ENCODE measurements at regions not wholly inside any gene's neighbourhood (a gene's known extent, or its start where the extent isn't known, plus 50 kb on each side); places are given as distances from the start of the nearest gene placed in this dataset.
"Not testable (repeated sequence)": the region's sequence is repeated elsewhere in the genome, so short reads cannot be mapped to it uniquely, and the experiment has no call there.

DNA sequence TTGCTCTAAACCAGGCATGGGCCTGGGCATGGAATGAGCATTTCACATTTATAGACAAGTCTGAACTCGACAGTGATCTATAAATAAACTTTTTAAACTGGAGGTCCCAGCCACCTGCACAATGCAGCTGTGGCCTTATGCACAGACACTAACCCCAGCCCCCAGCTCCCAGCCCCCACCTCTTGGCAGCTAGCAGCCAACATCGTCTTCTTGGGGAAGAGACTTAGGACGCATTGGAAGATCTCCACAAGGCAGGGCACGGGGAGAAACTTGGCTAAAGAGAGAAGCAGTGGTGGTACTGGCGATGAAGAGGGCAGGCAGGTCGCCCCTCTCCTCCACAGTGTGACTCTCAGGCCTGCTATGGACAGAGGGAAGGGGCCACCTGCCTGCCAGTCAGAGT, 213.2 kb downstream of the ANAPC1 start:
- intact Hi-C loops (cut with micrococcal nuclease) (no loop called here), dilution Hi-C loops (cut with MboI; ENCODE audit: extremely low pct_ligation_motif_present, low sequenced_read_pairs) (no loop called here)
- CTCF ChIA-PET = interaction anchor here (0.9 to 1.5 kb wide), 2 partner anchors 14 to 28 kb away, joined by 4 to 6 read pairs; no protein-coding TSS in a partner anchor

DNA sequence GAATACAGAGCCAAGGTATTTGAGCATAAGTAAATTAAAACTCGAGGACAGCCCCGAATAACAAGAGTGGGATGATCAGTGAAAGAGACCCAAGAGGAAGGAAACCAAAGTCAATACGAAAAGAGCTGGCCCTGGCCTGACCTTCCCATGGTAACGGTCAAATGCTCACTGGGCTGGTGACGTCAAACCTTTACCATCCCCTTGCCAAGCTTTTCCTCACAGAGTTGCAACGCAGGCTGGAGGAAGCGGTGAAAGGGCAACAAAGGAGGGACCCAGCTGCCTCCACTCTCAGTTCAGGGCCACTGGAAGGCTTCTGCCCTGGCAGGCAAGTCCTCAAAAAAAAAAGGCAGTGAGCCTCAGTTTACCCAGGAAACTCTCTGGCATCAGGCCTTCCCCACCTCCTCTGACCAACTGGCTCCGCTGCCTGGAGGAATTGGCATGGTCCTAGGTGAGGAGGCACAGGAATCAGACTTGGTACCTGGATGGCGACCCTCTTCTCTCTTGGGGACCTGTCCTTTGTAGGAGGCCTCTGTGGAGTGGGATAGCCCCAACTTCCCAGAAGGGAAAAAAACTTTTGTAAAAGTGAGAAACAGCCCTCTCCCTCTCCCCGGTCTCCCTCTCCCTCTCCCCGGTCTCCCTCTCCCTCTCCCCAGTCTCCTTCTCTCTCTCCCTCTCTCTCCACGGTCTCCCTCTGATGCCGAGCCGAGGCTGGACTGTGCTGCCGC, 212.4 kb downstream of the ANAPC1 start:
- Histone ChIP-seq H3K79me2 (ENCODE audit: control insufficient read depth, insufficient read depth, low read length) (no peaks in the 10 kb centered on the region), H3K4me1 (ENCODE audit: control insufficient read depth, extremely low read depth, insufficient read depth, low read length) (peaks cover 3% of the 10 kb centered on the region), H4K20me1 (replicated peaks; ENCODE audit: control insufficient read depth, extremely low read depth, insufficient read depth, low read length) (no peaks in the 10 kb centered on the region), H2AFZ (ENCODE audit: low read depth, low read length) (no peak overlapping the region), H3K4me2 (ENCODE audit: insufficient read depth, low read length) (no peak overlapping the region), H3K9me1 (replicated peaks; ENCODE audit: control insufficient read depth, extremely low read depth, insufficient read depth, low read length) (no peaks in the 10 kb centered on the region), H3K9me3 (replicated peaks; ENCODE audit: control insufficient read depth, insufficient read depth, low read length) (no peaks in the 10 kb centered on the region), H3K27ac (ENCODE audit: insufficient read depth, low read depth, low read length) (no peak overlapping the region), H3K36me3 (ENCODE audit: control insufficient read depth in 2 of 2, extremely low read depth in 1 of 2, insufficient read depth in 2 of 2, low read length in 2 of 2) (no peaks in the 10 kb centered on the region), H3K9ac (replicated peaks; ENCODE audit: extremely low read depth, insufficient read depth, low read length) (no peak overlapping the region), H3K27me3 (ENCODE audit: control insufficient read depth in 2 of 2, insufficient read depth in 2 of 2, low read length in 2 of 2) (peaks cover 3 to 6% of the 10 kb centered on the region in 2 experiments), H3K4me3 (replicated peaks in 1 of 3; ENCODE audit: insufficient read depth in 1 of 3, low read depth in 1 of 3, low read length in 3 of 3) (no peak overlapping the region)
- FAIRE-seq = no peak
- POLR2A ChIA-PET = no interaction called here
- dilution Hi-C loops (cut with MboI; ENCODE audit: extremely low pct_ligation_motif_present, low sequenced_read_pairs) = no loop called here
- peak; percentile 68 for DNase-seq (ENCODE audit: low read depth, low spot score)
- CTCF ChIA-PET = interaction anchor here (0.9 to 1.5 kb wide), 2 partner anchors 13 to 27 kb away, joined by 4 to 6 read pairs; no protein-coding TSS in a partner anchor
- intact Hi-C loops (cut with micrococcal nuclease) = no loop called here
- BruUV-seq (replicated peaks) = no TSS peak
- no peak for TF ChIP-seq GATA2 (IDR thresholded peaks at IDR 0.05; ENCODE audit: insufficient read depth, insufficient read length, low read depth, low read length)
- TF ChIP-seq, protein P1, sequence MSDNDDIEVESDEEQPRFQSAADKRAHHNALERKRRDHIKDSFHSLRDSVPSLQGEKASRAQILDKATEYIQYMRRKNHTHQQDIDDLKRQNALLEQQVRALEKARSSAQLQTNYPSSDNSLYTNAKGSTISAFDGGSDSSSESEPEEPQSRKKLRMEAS (IDR thresholded peaks at IDR 0.05; ENCODE audit: insufficient read depth, insufficient read length) = no peak
- TF ChIP-seq FOS (IDR thresholded peaks at IDR 0.05; ENCODE audit: borderline replicate concordance, insufficient read depth, low read length) = no peak
- TF ChIP-seq POLR2A (IDR thresholded peaks at IDR 0.05; ENCODE audit: low read depth, low read length) = no peak
- no peak for TF ChIP-seq MYC (IDR thresholded peaks at IDR 0.05; ENCODE audit: low read depth, low read length)
- no peak for TF ChIP-seq EZH2 (IDR thresholded peaks at IDR 0.05; ENCODE audit: borderline replicate concordance, low read depth, low read length, severe bottlenecking)
- no peak for TF ChIP-seq JUN (IDR thresholded peaks at IDR 0.05; ENCODE audit: borderline replicate concordance, insufficient read depth, insufficient read length, low read depth)
- TF ChIP-seq POLR2AphosphoS5 (IDR thresholded peaks at IDR 0.05; ENCODE audit: insufficient read depth, low read depth, low read length) = no peak

More for the DNA sequence above, 213.2 kb downstream of the ANAPC1 start:
- peaks cover 3% of the 10 kb centered on the region for H3K4me1 ChIP-seq (ENCODE audit: control insufficient read depth, extremely low read depth, insufficient read depth, low read length)
- no peak overlapping the region for H3K27ac ChIP-seq (ENCODE audit: insufficient read depth, low read depth, low read length)
- TF ChIP-seq MYC (IDR thresholded peaks at IDR 0.05; ENCODE audit: low read depth, low read length) (no peak), GATA2 (IDR thresholded peaks at IDR 0.05; ENCODE audit: insufficient read depth, insufficient read length, low read depth, low read length) (no peak), POLR2AphosphoS5 (IDR thresholded peaks at IDR 0.05; ENCODE audit: insufficient read depth, low read depth, low read length) (no peak)
- H3K36me3 ChIP-seq (ENCODE audit: control insufficient read depth in 2 of 2, extremely low read depth in 1 of 2, insufficient read depth in 2 of 2, low read length in 2 of 2) = no peaks in the 10 kb centered on the region
- BruUV-seq (replicated peaks) = no TSS peak
- POLR2A ChIA-PET = no interaction called here
- H3K9me3 ChIP-seq (replicated peaks; ENCODE audit: control insufficient read depth, insufficient read depth, low read length) = no peaks in the 10 kb centered on the region
- H3K4me2 ChIP-seq (ENCODE audit: insufficient read depth, low read length) = no peak overlapping the region
- H4K20me1 ChIP-seq (replicated peaks; ENCODE audit: control insufficient read depth, extremely low read depth, insufficient read depth, low read length) = no peaks in the 10 kb centered on the region
- no peak overlapping the region for H3K9ac ChIP-seq (replicated peaks; ENCODE audit: extremely low read depth, insufficient read depth, low read length)
- H3K79me2 ChIP-seq (ENCODE audit: control insufficient read depth, insufficient read depth, low read length) = no peaks in the 10 kb centered on the region
- no peaks in the 10 kb centered on the region for H3K9me1 ChIP-seq (replicated peaks; ENCODE audit: control insufficient read depth, extremely low read depth, insufficient read depth, low read length)
- FAIRE-seq = no peak
- no peak overlapping the region for H3K4me3 ChIP-seq (replicated peaks in 1 of 3; ENCODE audit: insufficient read depth in 1 of 3, low read depth in 1 of 3, low read length in 3 of 3)
- H2AFZ ChIP-seq (ENCODE audit: low read depth, low read length) = no peak overlapping the region
- DNase-seq (ENCODE audit: low read depth, low spot score) = no peak
- H3K27me3 ChIP-seq (ENCODE audit: control insufficient read depth in 2 of 2, insufficient read depth in 2 of 2, low read length in 2 of 2) = peaks cover 1 to 3% of the 10 kb centered on the region in 2 experiments

DNA sequence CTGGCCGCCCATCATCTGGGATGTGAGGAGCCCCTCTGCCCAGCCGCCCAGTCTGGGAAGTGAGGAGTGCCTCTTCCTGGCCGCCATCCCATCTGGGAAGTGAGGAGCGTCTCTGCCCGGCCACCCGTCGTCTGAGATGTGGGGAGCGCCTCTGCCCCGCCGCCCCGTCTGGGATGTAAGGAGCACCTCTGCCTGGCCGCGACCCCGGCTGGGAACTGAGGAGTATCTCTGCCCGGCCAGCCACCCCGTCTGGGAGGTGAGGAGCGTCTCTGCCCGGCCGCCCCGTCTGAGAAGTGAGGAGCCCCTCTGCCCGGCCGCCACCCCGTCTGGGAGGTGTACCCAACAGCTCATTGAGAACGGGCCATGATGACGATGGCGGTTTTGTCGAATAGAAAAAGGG, 211.4 kb downstream of the ANAPC1 start:
- H3K9me1 ChIP-seq (replicated peaks; ENCODE audit: control insufficient read depth, extremely low read depth, insufficient read depth, low read length); CTCF ChIA-PET; H4K20me1 ChIP-seq (replicated peaks; ENCODE audit: control insufficient read depth, extremely low read depth, insufficient read depth, low read length); H2AFZ ChIP-seq (ENCODE audit: low read depth, low read length); H3K9me3 ChIP-seq (replicated peaks; ENCODE audit: control insufficient read depth, insufficient read depth, low read length); H3K27ac ChIP-seq (ENCODE audit: insufficient read depth, low read depth, low read length); H3K4me3 ChIP-seq (replicated peaks in 1 of 3; ENCODE audit: insufficient read depth in 1 of 3, low read depth in 1 of 3, low read length in 3 of 3); H3K79me2 ChIP-seq (ENCODE audit: control insufficient read depth, insufficient read depth, low read length); FAIRE-seq; BruUV-seq (replicated peaks); H3K9ac ChIP-seq (replicated peaks; ENCODE audit: extremely low read depth, insufficient read depth, low read length); dilution Hi-C loops (cut with MboI; ENCODE audit: extremely low pct_ligation_motif_present, low sequenced_read_pairs); POLR2A ChIA-PET; H3K27me3 ChIP-seq (ENCODE audit: control insufficient read depth in 2 of 2, insufficient read depth in 2 of 2, low read length in 2 of 2); DNase-seq (ENCODE audit: low read depth, low spot score); H3K4me1 ChIP-seq (ENCODE audit: control insufficient read depth, extremely low read depth, insufficient read depth, low read length); intact Hi-C loops (cut with micrococcal nuclease); H3K36me3 ChIP-seq (ENCODE audit: control insufficient read depth in 2 of 2, extremely low read depth in 1 of 2, insufficient read depth in 2 of 2, low read length in 2 of 2); H3K4me2 ChIP-seq (ENCODE audit: insufficient read depth, low read length): not testable (repeated sequence)
